Stimulated activated CD4-positive, alpha-beta T cell treated with anti-CD3 and anti-CD28 coated beads, Interleukin-1b, Interleukin-23, amount 100 ng/mL, for 24 hours (primary cell): ENCODE measurements at regions not wholly inside any gene's neighbourhood (a gene's known extent, or its start where the extent isn't known, plus 50 kb on each side); places are given as distances from the start of the nearest gene placed in this dataset.
A peak's percentile ranks its signal among the peaks of the same experiment; 100 is the strongest.

Experiments
- DNase-seq, 4 experiments: peaks; one replicate each; pipeline ENCODE4 v3.0.0-alpha.2; 2020; ENCODE audit warnings: low read depth in 4 of 4, low spot score in 1 of 4

- no peak for DNase-seq
Observed at GRCh38 chr3:7793786-7794185, 707.8 kb upstream of the LMCD1 start.

- no peak for DNase-seq
Observed at GRCh38 chr3:7798276-7798675, 703.3 kb upstream of the LMCD1 start.

GRCh38 chr3:7800006-7800780 is 701.4 kb upstream of the LMCD1 start:
- DNase-seq, result no peak

GRCh38 chr3:7812490-7812889 is 689.1 kb upstream of the LMCD1 start:
- DNase-seq, result no peak

- no peak for DNase-seq
Observed at GRCh38 chr3:7813365-7813764, 688.3 kb upstream of the LMCD1 start.

GRCh38 chr3:7817239-7817638 is 684.4 kb upstream of the LMCD1 start:
- no peak for DNase-seq

- DNase-seq, result no peak
Observed at GRCh38 chr3:7820969-7821368, 680.7 kb upstream of the LMCD1 start.

GRCh38 chr3:7821858-7822257 is 679.8 kb upstream of the LMCD1 start:
- DNase-seq, result no peak

GRCh38 chr3:7841451-7841850 is 660.2 kb upstream of the LMCD1 start:
- DNase-seq, result no peak

- no peak for DNase-seq
Observed at GRCh38 chr3:7843441-7843840, 658.2 kb upstream of the LMCD1 start.

- no peak for DNase-seq
Observed at GRCh38 chr3:7847021-7847420, 654.6 kb upstream of the LMCD1 start.

- no peak for DNase-seq
Observed at GRCh38 chr3:7847521-7847920, 654.1 kb upstream of the LMCD1 start.

GRCh38 chr3:7854266-7854665 is 647.4 kb upstream of the LMCD1 start:
- no peak for DNase-seq

- DNase-seq, result no peak
Observed at GRCh38 chr3:7854721-7855120, 646.9 kb upstream of the LMCD1 start.

GRCh38 chr3:7865611-7866010 is 636.0 kb upstream of the LMCD1 start:
- no peak for DNase-seq

GRCh38 chr3:7867587-7867986 is 634.0 kb upstream of the LMCD1 start:
- no peak for DNase-seq

- DNase-seq, result no peak
Observed at GRCh38 chr3:7871003-7871560, 630.5 kb upstream of the LMCD1 start.

GRCh38 chr3:7874116-7874515 is 627.5 kb upstream of the LMCD1 start:
- DNase-seq, result no peak

GRCh38 chr3:7875925-7876324 is 625.7 kb upstream of the LMCD1 start:
- no peak for DNase-seq

GRCh38 chr3:7876741-7877297 is 624.8 kb upstream of the LMCD1 start:
- peak in 1 of 4 experiments; percentile 6 for DNase-seq

GRCh38 chr3:7877312-7877711 is 624.3 kb upstream of the LMCD1 start:
- no peak for DNase-seq

GRCh38 chr3:7879572-7879971 is 622.1 kb upstream of the LMCD1 start:
- DNase-seq, result no peak

- DNase-seq, result no peak
Observed at GRCh38 chr3:7881946-7882345, 619.7 kb upstream of the LMCD1 start.
